ENCODE measurements at regions not wholly inside any gene's neighbourhood (a gene's known extent, or its start where the extent isn't known, plus 50 kb on each side); places are given as distances from the start of the nearest gene placed in this dataset.
"Not testable (repeated sequence)": the region's sequence is repeated elsewhere in the genome, so short reads cannot be mapped to it uniquely, and the experiment has no call there.

GRCh38 chr12:61254225-61254624 lies 1006.0 kb upstream of the USP15 start:
- no peak overlapping the region for H3K4me3 ChIP-seq (ENCODE audit: low read depth, low read length)
- no peaks in the 10 kb centered on the region for H3K36me3 ChIP-seq (replicated peaks)
- no peak for DNase-seq
- in situ Hi-C loops (cut with HindIII; ENCODE audit: low pct_ligation_motif_present, low sequenced_read_pairs): no loop called here
- no peaks in the 10 kb centered on the region for H3K27me3 ChIP-seq (replicated peaks)
- H3K27ac ChIP-seq: no peak overlapping the region
- TF ChIP-seq CTCF (IDR thresholded peaks at IDR 0.05; ENCODE audit: low read depth, low read length, missing control alignments): no peak

DNA sequence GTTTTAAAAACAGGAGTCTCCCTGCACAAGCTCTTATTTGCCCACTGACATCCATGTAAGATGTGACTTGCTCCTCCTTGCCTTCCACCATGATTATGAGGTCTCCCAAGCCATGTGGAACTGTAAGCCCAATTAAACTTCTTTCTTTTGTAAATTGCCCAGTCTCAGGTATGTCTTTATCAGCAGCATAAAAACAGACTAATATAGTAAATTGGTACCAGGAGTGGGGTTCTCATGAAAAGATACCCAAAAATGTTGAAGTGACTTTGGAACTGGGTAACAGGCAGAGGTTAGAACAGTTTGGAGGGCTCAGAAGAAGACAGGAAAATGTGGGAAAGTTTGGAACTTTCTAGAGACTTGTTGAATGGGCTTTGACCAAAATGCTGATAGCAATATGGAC lies 995.9 kb upstream of the USP15 start:
- H3K4me3 ChIP-seq (ENCODE audit: low read depth, low read length); in situ Hi-C loops (cut with HindIII; ENCODE audit: low pct_ligation_motif_present, low sequenced_read_pairs); H3K27me3 ChIP-seq (replicated peaks); H3K36me3 ChIP-seq (replicated peaks); H3K27ac ChIP-seq; DNase-seq: not testable (repeated sequence)

DNA sequence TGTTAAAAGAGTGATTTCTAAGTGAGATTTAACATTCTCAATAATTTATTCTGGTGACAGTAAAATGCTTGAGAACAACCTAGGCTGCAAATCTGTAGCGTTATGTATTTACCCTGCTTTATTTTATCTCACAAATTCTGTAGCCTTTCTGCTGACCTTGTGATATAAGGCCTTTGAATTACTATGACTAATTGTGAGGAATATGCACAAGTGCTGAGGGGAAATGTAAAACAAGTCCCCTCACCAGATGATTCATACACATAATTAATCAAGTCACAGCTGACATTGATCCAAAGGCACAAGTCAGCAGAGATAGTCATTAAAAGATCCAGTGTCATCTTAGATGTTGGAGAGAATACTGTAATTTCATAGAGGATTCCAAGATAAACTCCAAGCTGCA lies 992.7 kb upstream of the USP15 start:
- no peak for TF ChIP-seq CTCF (IDR thresholded peaks at IDR 0.05; ENCODE audit: low read depth, low read length, missing control alignments)
- in situ Hi-C loops (cut with HindIII; ENCODE audit: low pct_ligation_motif_present, low sequenced_read_pairs): no loop called here
- H3K4me3 ChIP-seq (ENCODE audit: low read depth, low read length): no peak overlapping the region
- no peak overlapping the region for H3K27ac ChIP-seq
- DNase-seq: no peak
- H3K27me3 ChIP-seq (replicated peaks): no peaks in the 10 kb centered on the region
- H3K36me3 ChIP-seq (replicated peaks): no peaks in the 10 kb centered on the region

GRCh38 chr12:61272441-61272840 lies 987.8 kb upstream of the USP15 start:
- TF ChIP-seq CTCF (IDR thresholded peaks at IDR 0.05; ENCODE audit: low read depth, low read length, missing control alignments): no peak
- Histone ChIP-seq H3K36me3 (replicated peaks) (no peaks in the 10 kb centered on the region), H3K27ac (no peak overlapping the region), H3K27me3 (replicated peaks) (no peaks in the 10 kb centered on the region), H3K4me3 (ENCODE audit: low read depth, low read length) (no peak overlapping the region)
- DNase-seq: peak; percentile 31
- in situ Hi-C loops (cut with HindIII; ENCODE audit: low pct_ligation_motif_present, low sequenced_read_pairs): no loop called here

DNA sequence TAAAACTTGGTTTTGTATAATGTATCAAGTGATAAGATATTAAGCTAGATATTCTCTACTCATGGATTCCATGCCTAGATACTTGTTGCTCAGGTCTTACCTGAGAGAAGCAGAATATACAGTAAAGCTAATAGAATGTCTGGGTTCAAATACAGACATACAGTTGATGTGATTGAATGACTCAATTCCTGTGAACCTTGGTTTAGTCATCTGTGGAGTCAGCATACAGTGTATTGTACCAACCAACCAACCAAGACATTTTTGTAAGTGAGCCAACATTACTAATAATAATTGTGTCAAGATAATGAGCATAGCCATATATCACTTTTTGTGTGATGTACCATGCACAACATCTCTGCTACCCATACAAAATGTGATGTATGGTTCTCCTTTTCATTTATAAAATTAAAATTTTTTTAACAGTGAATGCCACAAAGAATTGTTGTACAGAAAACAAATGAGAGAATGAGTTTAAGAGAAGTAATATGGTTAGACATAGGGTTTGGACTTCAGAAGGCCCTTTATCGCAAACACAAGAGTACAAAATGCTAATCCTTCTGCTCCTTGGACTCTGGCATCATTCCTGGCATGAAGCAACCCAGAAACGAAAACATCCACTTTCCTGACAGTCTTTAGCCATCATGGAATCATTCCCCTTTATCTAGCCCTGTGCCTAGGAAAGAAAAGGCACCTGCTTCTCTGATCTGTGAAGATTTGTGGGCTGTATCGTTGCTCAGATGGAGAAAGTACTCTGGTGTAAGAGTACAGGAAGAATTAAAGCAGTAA lies 977.2 kb upstream of the USP15 start:
- DNase-seq: peak; percentile 44
- Histone ChIP-seq H3K27ac (no peak overlapping the region), H3K36me3 (replicated peaks) (no peaks in the 10 kb centered on the region), H3K27me3 (replicated peaks) (no peaks in the 10 kb centered on the region), H3K4me3 (ENCODE audit: low read depth, low read length) (no peak overlapping the region)
- in situ Hi-C loops (cut with HindIII; ENCODE audit: low pct_ligation_motif_present, low sequenced_read_pairs): no loop called here
- TF ChIP-seq CTCF (IDR thresholded peaks at IDR 0.05; ENCODE audit: low read depth, low read length, missing control alignments): no peak

GRCh38 chr12:61290473-61290872 lies 969.7 kb upstream of the USP15 start:
- DNase-seq: no peak
- no peak overlapping the region for H3K4me3 ChIP-seq (ENCODE audit: low read depth, low read length)
- in situ Hi-C loops (cut with HindIII; ENCODE audit: low pct_ligation_motif_present, low sequenced_read_pairs): no loop called here
- H3K27me3 ChIP-seq (replicated peaks): no peaks in the 10 kb centered on the region
- H3K27ac ChIP-seq: no peak overlapping the region
- no peak for TF ChIP-seq CTCF (IDR thresholded peaks at IDR 0.05; ENCODE audit: low read depth, low read length, missing control alignments)
- H3K36me3 ChIP-seq (replicated peaks): no peaks in the 10 kb centered on the region

Measured in brain microvascular endothelial cell (primary cell).